Peyer's patch (tissue), 4 donors: ENCODE measurements at regions not wholly inside any gene's neighbourhood (a gene's known extent, or its start where the extent isn't known, plus 50 kb on each side); places are given as distances from the start of the nearest gene placed in this dataset.

ENCODE experiments used
- POLR2A ChIP-seq, 2 donors: fragments of 450-650 bp; IDR thresholded peaks; one replicate each; pipeline ENCODE4 v1.5.1; 2017; ENCODE audit warnings: antibody characterized with exemption in 2 of 2, mild to moderate bottlenecking in 2 of 2, moderate library complexity in 2 of 2
- TF ChIP-seq, protein P1 (sequence below), 6 experiments: fragments of 450-650 bp in 4 of 6; fragments of 200-600 bp in 2 of 6; sonication (generic) in 1 of 6; IDR thresholded peaks; one replicate each; pipeline ENCODE4 v1.5.1; 2017 to 2019; ENCODE audit warnings: antibody characterized with exemption in 6 of 6, mild to moderate bottlenecking in 3 of 6, moderate library complexity in 1 of 6

DNA sequence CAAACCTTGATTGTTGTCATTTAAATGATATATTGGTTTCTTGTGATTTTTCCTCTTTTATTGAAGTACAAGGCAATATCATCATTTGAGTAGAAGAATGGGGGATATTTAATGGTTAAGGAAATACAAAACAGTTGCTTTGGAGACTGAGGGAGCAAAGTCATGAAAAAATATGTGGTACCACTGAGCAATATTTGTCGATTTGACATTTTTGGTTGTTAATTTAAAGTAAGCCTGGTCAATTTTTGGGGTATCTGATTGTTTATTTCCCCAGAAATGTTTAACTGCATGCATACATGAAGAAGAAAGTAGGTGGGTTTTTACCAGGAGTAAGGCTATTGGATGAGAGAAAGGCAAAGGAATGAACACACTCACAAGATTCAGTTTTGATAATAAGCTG, 556.2 kb downstream of the TRAM1L1 start:
- TF ChIP-seq, protein P1, sequence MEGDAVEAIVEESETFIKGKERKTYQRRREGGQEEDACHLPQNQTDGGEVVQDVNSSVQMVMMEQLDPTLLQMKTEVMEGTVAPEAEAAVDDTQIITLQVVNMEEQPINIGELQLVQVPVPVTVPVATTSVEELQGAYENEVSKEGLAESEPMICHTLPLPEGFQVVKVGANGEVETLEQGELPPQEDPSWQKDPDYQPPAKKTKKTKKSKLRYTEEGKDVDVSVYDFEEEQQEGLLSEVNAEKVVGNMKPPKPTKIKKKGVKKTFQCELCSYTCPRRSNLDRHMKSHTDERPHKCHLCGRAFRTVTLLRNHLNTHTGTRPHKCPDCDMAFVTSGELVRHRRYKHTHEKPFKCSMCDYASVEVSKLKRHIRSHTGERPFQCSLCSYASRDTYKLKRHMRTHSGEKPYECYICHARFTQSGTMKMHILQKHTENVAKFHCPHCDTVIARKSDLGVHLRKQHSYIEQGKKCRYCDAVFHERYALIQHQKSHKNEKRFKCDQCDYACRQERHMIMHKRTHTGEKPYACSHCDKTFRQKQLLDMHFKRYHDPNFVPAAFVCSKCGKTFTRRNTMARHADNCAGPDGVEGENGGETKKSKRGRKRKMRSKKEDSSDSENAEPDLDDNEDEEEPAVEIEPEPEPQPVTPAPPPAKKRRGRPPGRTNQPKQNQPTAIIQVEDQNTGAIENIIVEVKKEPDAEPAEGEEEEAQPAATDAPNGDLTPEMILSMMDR (IDR thresholded peaks at IDR 0.05): no peak
- no peak for TF ChIP-seq POLR2A (IDR thresholded peaks at IDR 0.05)
